Thymus (tissue), 11 donors: ENCODE measurements at regions not wholly inside any gene's neighbourhood (a gene's known extent, or its start where the extent isn't known, plus 50 kb on each side); places are given as distances from the start of the nearest gene placed in this dataset.

Source experiments
- DNase-seq, 9 donors: peaks; one replicate each; pipeline ENCODE4 v3.0.0-alpha.2; 2013; ENCODE audit warnings: low spot score in 9 of 9, low read depth in 6 of 9, missing footprints in 1 of 9
- H3K27ac ChIP-seq, 2 donors: one replicate each; pipeline ENCODE4 v1.5.1; 2013; ENCODE audit warnings: control low read depth in 1 of 2, low read depth in 1 of 2, low read length in 1 of 2, mild to moderate bottlenecking in 1 of 2, moderate library complexity in 1 of 2
- H3K27me3 ChIP-seq, 2 donors: one replicate each; pipeline ENCODE4 v1.5.1; 2013; ENCODE audit warnings: low read length in 1 of 2; ENCODE audit not compliant: control insufficient read depth in 2 of 2, insufficient read depth in 1 of 2
- H3K36me3 ChIP-seq, 2 donors: one replicate each; pipeline ENCODE4 v1.5.1; 2013; ENCODE audit warnings: low read length in 1 of 2, mild to moderate bottlenecking in 1 of 2, moderate library complexity in 1 of 2; ENCODE audit not compliant: control insufficient read depth in 2 of 2, insufficient read depth in 2 of 2
- H3K4me1 ChIP-seq, 2 donors: one replicate each; pipeline ENCODE4 v1.5.1; 2013; ENCODE audit warnings: low read length in 2 of 2; ENCODE audit not compliant: control insufficient read depth in 2 of 2, insufficient read depth in 2 of 2
- H3K4me3 ChIP-seq, 2 donors: one replicate each; pipeline ENCODE4 v1.5.1; 2013; ENCODE audit warnings: low read length in 2 of 2, control low read depth in 1 of 2, mild to moderate bottlenecking in 1 of 2
- H3K9me3 ChIP-seq, 2 donors: one replicate each; pipeline ENCODE4 v1.5.1; 2013; ENCODE audit warnings: low read length in 1 of 2, mild to moderate bottlenecking in 1 of 2; ENCODE audit not compliant: control insufficient read depth in 2 of 2, insufficient read depth in 1 of 2
- WGBS: extraction: QIAGEN DNeasy Blood & Tissue Kit; methylation state at CpG from one replicate; pipeline ENCODE4 v1.1.7; 2013; 5-methylcytosine and 5-hydroxymethylcytosine counted together
- donor health status: healthy.

GRCh38 chr2:15753811-15754702, 162.4 kb downstream of the DDX1 start:
- no peaks in the 10 kb centered on the region for H3K36me3 ChIP-seq
- 96% methylated on average over 15 of the region's 15 CpGs for WGBS
- DNase-seq: no peak
- no peak overlapping the region for H3K4me3 ChIP-seq
- H3K9me3 ChIP-seq: no peaks in the 10 kb centered on the region
- no peaks in the 10 kb centered on the region for H3K27me3 ChIP-seq
- no peak overlapping the region for H3K27ac ChIP-seq
- no peaks in the 10 kb centered on the region for H3K4me1 ChIP-seq

- no peaks in the 10 kb centered on the region for H3K36me3 ChIP-seq
- no peak for DNase-seq
- 94% methylated on average over 5 of the region's 5 CpGs for WGBS
- H3K4me1 ChIP-seq: no peaks in the 10 kb centered on the region
- H3K27me3 ChIP-seq: no peaks in the 10 kb centered on the region
- no peak overlapping the region for H3K27ac ChIP-seq
- no peaks in the 10 kb centered on the region for H3K9me3 ChIP-seq
- no peak overlapping the region for H3K4me3 ChIP-seq
Measured at GRCh38 chr2:15754703-15755099, 163.0 kb downstream of the DDX1 start.

- H3K36me3 ChIP-seq: no peaks in the 10 kb centered on the region
- DNase-seq: no peak
- H3K27ac ChIP-seq: no peak overlapping the region
- WGBS: 95% methylated on average over 2 of the region's 2 CpGs
- H3K27me3 ChIP-seq: no peaks in the 10 kb centered on the region
- no peaks in the 10 kb centered on the region for H3K9me3 ChIP-seq
- no peak overlapping the region for H3K4me3 ChIP-seq
- no peaks in the 10 kb centered on the region for H3K4me1 ChIP-seq
Measured at GRCh38 chr2:15755528-15755927, 163.9 kb downstream of the DDX1 start.

- H3K27ac ChIP-seq: no peak overlapping the region
- no peaks in the 10 kb centered on the region for H3K36me3 ChIP-seq
- H3K4me1 ChIP-seq: no peaks in the 10 kb centered on the region
- DNase-seq: no peak
- 94% methylated on average over 2 of the region's 2 CpGs for WGBS
- H3K27me3 ChIP-seq: no peaks in the 10 kb centered on the region
- no peak overlapping the region for H3K4me3 ChIP-seq
- H3K9me3 ChIP-seq: no peaks in the 10 kb centered on the region
Measured at GRCh38 chr2:15756011-15756550, 164.4 kb downstream of the DDX1 start.

GRCh38 chr2:15756882-15757819, 165.5 kb downstream of the DDX1 start:
- Histone ChIP-seq H3K36me3 (no peaks in the 10 kb centered on the region), H3K4me3 (no peak overlapping the region), H3K9me3 (no peaks in the 10 kb centered on the region), H3K27ac (no peak overlapping the region), H3K4me1 (no peaks in the 10 kb centered on the region), H3K27me3 (no peaks in the 10 kb centered on the region)
- DNase-seq: no peak
- 95% methylated on average over 10 of the region's 10 CpGs for WGBS

GRCh38 chr2:15757820-15758586, 166.3 kb downstream of the DDX1 start:
- H3K27me3 ChIP-seq: no peaks in the 10 kb centered on the region
- no peaks in the 10 kb centered on the region for H3K36me3 ChIP-seq
- H3K27ac ChIP-seq: no peak overlapping the region
- no peaks in the 10 kb centered on the region for H3K4me1 ChIP-seq
- no peak for DNase-seq
- H3K4me3 ChIP-seq: no peak overlapping the region
- no peaks in the 10 kb centered on the region for H3K9me3 ChIP-seq
- whole genome bisulfite sequencing: 96% methylated on average over 8 of the region's 8 CpGs

GRCh38 chr2:15758848-15759247, 167.2 kb downstream of the DDX1 start:
- H3K4me1 ChIP-seq: no peaks in the 10 kb centered on the region
- 95% methylated on average over 7 of the region's 7 CpGs for WGBS
- no peaks in the 10 kb centered on the region for H3K36me3 ChIP-seq
- H3K27ac ChIP-seq: no peak overlapping the region
- DNase-seq: no peak
- no peak overlapping the region for H3K4me3 ChIP-seq
- H3K9me3 ChIP-seq: no peaks in the 10 kb centered on the region
- H3K27me3 ChIP-seq: no peaks in the 10 kb centered on the region

- WGBS: 91% methylated on average over 1 of the region's 1 CpG
- H3K36me3 ChIP-seq: no peaks in the 10 kb centered on the region
- no peak for DNase-seq
- H3K4me3 ChIP-seq: no peak overlapping the region
- H3K27ac ChIP-seq: no peak overlapping the region
- no peaks in the 10 kb centered on the region for H3K4me1 ChIP-seq
- H3K9me3 ChIP-seq: no peaks in the 10 kb centered on the region
- no peaks in the 10 kb centered on the region for H3K27me3 ChIP-seq
Measured at GRCh38 chr2:15759385-15759784, 167.7 kb downstream of the DDX1 start.
